ENCODE measurements at regions not wholly inside any gene's neighbourhood (a gene's known extent, or its start where the extent isn't known, plus 50 kb on each side); places are given as distances from the start of the nearest gene placed in this dataset.

- peaks cover 5% of the 10 kb centered on the region for H3K4me1 ChIP-seq (ENCODE audit: insufficient read depth, low read length, poor library complexity, severe bottlenecking)
- intact Hi-C loops (cut with micrococcal nuclease; ENCODE audit: unreplicated experiment): no loop called here
- H3K9me3 ChIP-seq (ENCODE audit: low read length): no peaks in the 10 kb centered on the region
- H3K4me2 ChIP-seq (ENCODE audit: low read length): no peak overlapping the region; the same call in 1 of the 2 replicates
- ChIA-PET POLR2A (interaction anchor here (1.0 kb wide), 1 partner anchor 8 kb away, joined by 3 read pairs; no protein-coding TSS in a partner anchor), CTCF (ENCODE audit: unreplicated experiment) (no interaction called here)
- no peak for TF ChIP-seq CTCF (conservative IDR thresholded peaks at IDR 0.05; ENCODE audit: low read length)
- TF ChIP-seq EZH2phosphoT487 (IDR thresholded peaks at IDR 0.05; ENCODE audit: borderline replicate concordance, low read depth, low read length): no peak
- H3K36me3 ChIP-seq (ENCODE audit: insufficient read depth, low read length): no peaks in the 10 kb centered on the region
- H3K9me2 ChIP-seq (ENCODE audit: insufficient read depth, low read length): no peaks in the 10 kb centered on the region
- DNase-seq (ENCODE audit: low spot score): no peak
- H4K20me1 ChIP-seq (ENCODE audit: insufficient read depth, low read length): no peaks in the 10 kb centered on the region
- BruUV-seq (replicated peaks): no TSS peak
- no peak overlapping the region for H3K27ac ChIP-seq (ENCODE audit: low read depth, low read length, poor library complexity, severe bottlenecking)
- no peak overlapping the region; the same call in 1 of the 2 replicates for H2AFZ ChIP-seq (ENCODE audit: low read length)
- no peaks in the 10 kb centered on the region for H3K79me2 ChIP-seq (ENCODE audit: insufficient read depth, low read depth, low read length)
- H3K4me3 ChIP-seq (ENCODE audit: low read depth, low read length, poor library complexity, severe bottlenecking): no peak overlapping the region
These were observed 362.0 kb downstream of the ZNF521 start for GRCh38 chr18:24989760-24990593.

- ChIA-PET CTCF (ENCODE audit: unreplicated experiment) (no interaction called here), POLR2A (interaction anchor here (1.3 kb wide), 1 partner anchor 12 kb away, joined by 3 read pairs; no protein-coding TSS in a partner anchor)
- no TSS peak for BruUV-seq (replicated peaks)
- H3K9me2 ChIP-seq (ENCODE audit: insufficient read depth, low read length): no peaks in the 10 kb centered on the region
- no peak overlapping the region for H3K27ac ChIP-seq (ENCODE audit: low read depth, low read length, poor library complexity, severe bottlenecking)
- H3K36me3 ChIP-seq (ENCODE audit: insufficient read depth, low read length): no peaks in the 10 kb centered on the region
- intact Hi-C loops (cut with micrococcal nuclease; ENCODE audit: unreplicated experiment): no loop called here
- H2AFZ ChIP-seq (ENCODE audit: low read length): no peak overlapping the region
- H3K79me2 ChIP-seq (ENCODE audit: insufficient read depth, low read depth, low read length): no peaks in the 10 kb centered on the region
- TF ChIP-seq CTCF (conservative IDR thresholded peaks at IDR 0.05; ENCODE audit: low read length) (no peak), EZH2phosphoT487 (IDR thresholded peaks at IDR 0.05; ENCODE audit: borderline replicate concordance, low read depth, low read length) (no peak)
- H4K20me1 ChIP-seq (ENCODE audit: insufficient read depth, low read length): no peaks in the 10 kb centered on the region
- no peaks in the 10 kb centered on the region for H3K9me3 ChIP-seq (ENCODE audit: low read length)
- H3K4me3 ChIP-seq (ENCODE audit: low read depth, low read length, poor library complexity, severe bottlenecking): no peak overlapping the region
- no peak for DNase-seq (ENCODE audit: low spot score)
- no peak overlapping the region for H3K4me2 ChIP-seq (ENCODE audit: low read length)
- H3K4me1 ChIP-seq (ENCODE audit: insufficient read depth, low read length, poor library complexity, severe bottlenecking): peaks cover 5% of the 10 kb centered on the region
These were observed 361.3 kb downstream of the ZNF521 start for GRCh38 chr18:24990671-24991134.

Data from OCI-LY7 (cell line).